ENCODE measurements at regions not wholly inside any gene's neighbourhood (a gene's known extent, or its start where the extent isn't known, plus 50 kb on each side); places are given as distances from the start of the nearest gene placed in this dataset.

DNA sequence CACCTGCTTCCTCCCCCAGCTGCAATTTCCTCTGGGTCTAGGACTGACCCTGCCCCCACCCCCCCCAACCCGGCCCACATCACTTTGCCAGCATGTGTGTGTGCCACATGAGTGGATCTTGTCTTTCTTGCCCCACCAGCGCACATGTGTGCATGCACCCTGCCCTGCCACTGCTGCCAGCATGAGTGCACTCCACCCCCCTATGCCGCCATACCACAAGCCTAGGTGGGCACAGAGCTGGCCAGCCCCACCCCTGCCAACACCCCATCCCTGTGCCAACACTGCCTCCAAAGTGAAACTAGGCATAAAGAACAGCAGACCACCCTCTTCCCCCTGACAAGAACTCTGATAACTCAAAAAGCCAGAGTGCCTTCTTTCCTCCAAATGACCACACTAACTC, 296.3 kb upstream of the SGO1 start:
- Mint-ChIP-seq H3K4me3 (no peak overlapping the region), H3K27me3 (ENCODE audit: low read depth) (no peaks in the 10 kb centered on the region), H3K27ac (no peak overlapping the region), H3K9me3 (peaks cover 53% of the 10 kb centered on the region), H3K4me1 (peaks cover 31% of the 10 kb centered on the region), H3K36me3 (peaks cover 30% of the 10 kb centered on the region)
- ATAC-seq = no peak
- CTCF ChIA-PET = interaction anchor here (1.2 kb wide), 1 partner anchor 29 kb away, joined by 3 read pairs; no protein-coding TSS in a partner anchor
- POLR2A ChIA-PET = no interaction called here
- DNase-seq (ENCODE audit: low spot score) = no peak
- TF ChIP-seq ZNF317 (CRISPR knock-in tag; IDR thresholded peaks at IDR 0.05; ENCODE audit: borderline replicate concordance, low read depth) (no peak), TEAD4 (CRISPR knock-in tag; IDR thresholded peaks at IDR 0.05) (no peak), FOXJ3 (CRISPR knock-in tag; IDR thresholded peaks at IDR 0.05; ENCODE audit: borderline replicate concordance) (no peak), JAZF1 (CRISPR knock-in tag; IDR thresholded peaks at IDR 0.05) (no peak), PRRX2 (CRISPR knock-in tag; IDR thresholded peaks at IDR 0.05) (no peak), TCF7 (CRISPR knock-in tag; IDR thresholded peaks at IDR 0.05; ENCODE audit: low read depth) (no peak), ZNF138 (CRISPR knock-in tag; conservative IDR thresholded peaks at IDR 0.05) (no peak)
- TF ChIP-seq, protein P1, sequence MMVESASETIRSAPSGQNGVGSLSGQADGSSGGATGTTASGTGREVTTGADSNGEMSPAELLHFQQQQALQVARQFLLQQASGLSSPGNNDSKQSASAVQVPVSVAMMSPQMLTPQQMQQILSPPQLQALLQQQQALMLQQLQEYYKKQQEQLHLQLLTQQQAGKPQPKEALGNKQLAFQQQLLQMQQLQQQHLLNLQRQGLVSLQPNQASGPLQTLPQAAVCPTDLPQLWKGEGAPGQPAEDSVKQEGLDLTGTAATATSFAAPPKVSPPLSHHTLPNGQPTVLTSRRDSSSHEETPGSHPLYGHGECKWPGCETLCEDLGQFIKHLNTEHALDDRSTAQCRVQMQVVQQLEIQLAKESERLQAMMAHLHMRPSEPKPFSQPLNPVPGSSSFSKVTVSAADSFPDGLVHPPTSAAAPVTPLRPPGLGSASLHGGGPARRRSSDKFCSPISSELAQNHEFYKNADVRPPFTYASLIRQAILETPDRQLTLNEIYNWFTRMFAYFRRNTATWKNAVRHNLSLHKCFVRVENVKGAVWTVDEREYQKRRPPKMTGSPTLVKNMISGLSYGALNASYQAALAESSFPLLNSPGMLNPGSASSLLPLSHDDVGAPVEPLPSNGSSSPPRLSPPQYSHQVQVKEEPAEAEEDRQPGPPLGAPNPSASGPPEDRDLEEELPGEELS (CRISPR knock-in tag; IDR thresholded peaks at IDR 0.05) = no peak
- TF ChIP-seq, protein P2, sequence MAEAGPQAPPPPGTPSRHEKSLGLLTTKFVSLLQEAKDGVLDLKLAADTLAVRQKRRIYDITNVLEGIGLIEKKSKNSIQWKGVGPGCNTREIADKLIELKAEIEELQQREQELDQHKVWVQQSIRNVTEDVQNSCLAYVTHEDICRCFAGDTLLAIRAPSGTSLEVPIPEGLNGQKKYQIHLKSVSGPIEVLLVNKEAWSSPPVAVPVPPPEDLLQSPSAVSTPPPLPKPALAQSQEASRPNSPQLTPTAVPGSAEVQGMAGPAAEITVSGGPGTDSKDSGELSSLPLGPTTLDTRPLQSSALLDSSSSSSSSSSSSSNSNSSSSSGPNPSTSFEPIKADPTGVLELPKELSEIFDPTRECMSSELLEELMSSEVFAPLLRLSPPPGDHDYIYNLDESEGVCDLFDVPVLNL (CRISPR knock-in tag; IDR thresholded peaks at IDR 0.05; ENCODE audit: borderline replicate concordance, low read depth) = no peak
- TF ChIP-seq, protein P3, sequence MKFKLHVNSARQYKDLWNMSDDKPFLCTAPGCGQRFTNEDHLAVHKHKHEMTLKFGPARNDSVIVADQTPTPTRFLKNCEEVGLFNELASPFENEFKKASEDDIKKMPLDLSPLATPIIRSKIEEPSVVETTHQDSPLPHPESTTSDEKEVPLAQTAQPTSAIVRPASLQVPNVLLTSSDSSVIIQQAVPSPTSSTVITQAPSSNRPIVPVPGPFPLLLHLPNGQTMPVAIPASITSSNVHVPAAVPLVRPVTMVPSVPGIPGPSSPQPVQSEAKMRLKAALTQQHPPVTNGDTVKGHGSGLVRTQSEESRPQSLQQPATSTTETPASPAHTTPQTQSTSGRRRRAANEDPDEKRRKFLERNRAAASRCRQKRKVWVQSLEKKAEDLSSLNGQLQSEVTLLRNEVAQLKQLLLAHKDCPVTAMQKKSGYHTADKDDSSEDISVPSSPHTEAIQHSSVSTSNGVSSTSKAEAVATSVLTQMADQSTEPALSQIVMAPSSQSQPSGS (CRISPR knock-in tag; IDR thresholded peaks at IDR 0.05; ENCODE audit: borderline replicate concordance, low read depth) = no peak
- TF ChIP-seq, protein P4, sequence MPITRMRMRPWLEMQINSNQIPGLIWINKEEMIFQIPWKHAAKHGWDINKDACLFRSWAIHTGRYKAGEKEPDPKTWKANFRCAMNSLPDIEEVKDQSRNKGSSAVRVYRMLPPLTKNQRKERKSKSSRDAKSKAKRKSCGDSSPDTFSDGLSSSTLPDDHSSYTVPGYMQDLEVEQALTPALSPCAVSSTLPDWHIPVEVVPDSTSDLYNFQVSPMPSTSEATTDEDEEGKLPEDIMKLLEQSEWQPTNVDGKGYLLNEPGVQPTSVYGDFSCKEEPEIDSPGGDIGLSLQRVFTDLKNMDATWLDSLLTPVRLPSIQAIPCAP (CRISPR knock-in tag; IDR thresholded peaks at IDR 0.05) = no peak
- TF ChIP-seq, protein P5, sequence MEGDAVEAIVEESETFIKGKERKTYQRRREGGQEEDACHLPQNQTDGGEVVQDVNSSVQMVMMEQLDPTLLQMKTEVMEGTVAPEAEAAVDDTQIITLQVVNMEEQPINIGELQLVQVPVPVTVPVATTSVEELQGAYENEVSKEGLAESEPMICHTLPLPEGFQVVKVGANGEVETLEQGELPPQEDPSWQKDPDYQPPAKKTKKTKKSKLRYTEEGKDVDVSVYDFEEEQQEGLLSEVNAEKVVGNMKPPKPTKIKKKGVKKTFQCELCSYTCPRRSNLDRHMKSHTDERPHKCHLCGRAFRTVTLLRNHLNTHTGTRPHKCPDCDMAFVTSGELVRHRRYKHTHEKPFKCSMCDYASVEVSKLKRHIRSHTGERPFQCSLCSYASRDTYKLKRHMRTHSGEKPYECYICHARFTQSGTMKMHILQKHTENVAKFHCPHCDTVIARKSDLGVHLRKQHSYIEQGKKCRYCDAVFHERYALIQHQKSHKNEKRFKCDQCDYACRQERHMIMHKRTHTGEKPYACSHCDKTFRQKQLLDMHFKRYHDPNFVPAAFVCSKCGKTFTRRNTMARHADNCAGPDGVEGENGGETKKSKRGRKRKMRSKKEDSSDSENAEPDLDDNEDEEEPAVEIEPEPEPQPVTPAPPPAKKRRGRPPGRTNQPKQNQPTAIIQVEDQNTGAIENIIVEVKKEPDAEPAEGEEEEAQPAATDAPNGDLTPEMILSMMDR (IDR thresholded peaks at IDR 0.05) = no peak
- TF ChIP-seq, protein P6, sequence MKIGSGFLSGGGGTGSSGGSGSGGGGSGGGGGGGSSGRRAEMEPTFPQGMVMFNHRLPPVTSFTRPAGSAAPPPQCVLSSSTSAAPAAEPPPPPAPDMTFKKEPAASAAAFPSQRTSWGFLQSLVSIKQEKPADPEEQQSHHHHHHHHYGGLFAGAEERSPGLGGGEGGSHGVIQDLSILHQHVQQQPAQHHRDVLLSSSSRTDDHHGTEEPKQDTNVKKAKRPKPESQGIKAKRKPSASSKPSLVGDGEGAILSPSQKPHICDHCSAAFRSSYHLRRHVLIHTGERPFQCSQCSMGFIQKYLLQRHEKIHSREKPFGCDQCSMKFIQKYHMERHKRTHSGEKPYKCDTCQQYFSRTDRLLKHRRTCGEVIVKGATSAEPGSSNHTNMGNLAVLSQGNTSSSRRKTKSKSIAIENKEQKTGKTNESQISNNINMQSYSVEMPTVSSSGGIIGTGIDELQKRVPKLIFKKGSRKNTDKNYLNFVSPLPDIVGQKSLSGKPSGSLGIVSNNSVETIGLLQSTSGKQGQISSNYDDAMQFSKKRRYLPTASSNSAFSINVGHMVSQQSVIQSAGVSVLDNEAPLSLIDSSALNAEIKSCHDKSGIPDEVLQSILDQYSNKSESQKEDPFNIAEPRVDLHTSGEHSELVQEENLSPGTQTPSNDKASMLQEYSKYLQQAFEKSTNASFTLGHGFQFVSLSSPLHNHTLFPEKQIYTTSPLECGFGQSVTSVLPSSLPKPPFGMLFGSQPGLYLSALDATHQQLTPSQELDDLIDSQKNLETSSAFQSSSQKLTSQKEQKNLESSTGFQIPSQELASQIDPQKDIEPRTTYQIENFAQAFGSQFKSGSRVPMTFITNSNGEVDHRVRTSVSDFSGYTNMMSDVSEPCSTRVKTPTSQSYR (CRISPR knock-in tag; IDR thresholded peaks at IDR 0.05) = no peak
- TF ChIP-seq, protein P7, sequence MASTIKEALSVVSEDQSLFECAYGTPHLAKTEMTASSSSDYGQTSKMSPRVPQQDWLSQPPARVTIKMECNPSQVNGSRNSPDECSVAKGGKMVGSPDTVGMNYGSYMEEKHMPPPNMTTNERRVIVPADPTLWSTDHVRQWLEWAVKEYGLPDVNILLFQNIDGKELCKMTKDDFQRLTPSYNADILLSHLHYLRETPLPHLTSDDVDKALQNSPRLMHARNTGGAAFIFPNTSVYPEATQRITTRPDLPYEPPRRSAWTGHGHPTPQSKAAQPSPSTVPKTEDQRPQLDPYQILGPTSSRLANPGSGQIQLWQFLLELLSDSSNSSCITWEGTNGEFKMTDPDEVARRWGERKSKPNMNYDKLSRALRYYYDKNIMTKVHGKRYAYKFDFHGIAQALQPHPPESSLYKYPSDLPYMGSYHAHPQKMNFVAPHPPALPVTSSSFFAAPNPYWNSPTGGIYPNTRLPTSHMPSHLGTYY (CRISPR knock-in tag; IDR thresholded peaks at IDR 0.05) = no peak
- TF ChIP-seq, protein P8, sequence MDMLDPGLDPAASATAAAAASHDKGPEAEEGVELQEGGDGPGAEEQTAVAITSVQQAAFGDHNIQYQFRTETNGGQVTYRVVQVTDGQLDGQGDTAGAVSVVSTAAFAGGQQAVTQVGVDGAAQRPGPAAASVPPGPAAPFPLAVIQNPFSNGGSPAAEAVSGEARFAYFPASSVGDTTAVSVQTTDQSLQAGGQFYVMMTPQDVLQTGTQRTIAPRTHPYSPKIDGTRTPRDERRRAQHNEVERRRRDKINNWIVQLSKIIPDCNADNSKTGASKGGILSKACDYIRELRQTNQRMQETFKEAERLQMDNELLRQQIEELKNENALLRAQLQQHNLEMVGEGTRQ (CRISPR knock-in tag; IDR thresholded peaks at IDR 0.05) = no peak
- TF ChIP-seq, protein P9, sequence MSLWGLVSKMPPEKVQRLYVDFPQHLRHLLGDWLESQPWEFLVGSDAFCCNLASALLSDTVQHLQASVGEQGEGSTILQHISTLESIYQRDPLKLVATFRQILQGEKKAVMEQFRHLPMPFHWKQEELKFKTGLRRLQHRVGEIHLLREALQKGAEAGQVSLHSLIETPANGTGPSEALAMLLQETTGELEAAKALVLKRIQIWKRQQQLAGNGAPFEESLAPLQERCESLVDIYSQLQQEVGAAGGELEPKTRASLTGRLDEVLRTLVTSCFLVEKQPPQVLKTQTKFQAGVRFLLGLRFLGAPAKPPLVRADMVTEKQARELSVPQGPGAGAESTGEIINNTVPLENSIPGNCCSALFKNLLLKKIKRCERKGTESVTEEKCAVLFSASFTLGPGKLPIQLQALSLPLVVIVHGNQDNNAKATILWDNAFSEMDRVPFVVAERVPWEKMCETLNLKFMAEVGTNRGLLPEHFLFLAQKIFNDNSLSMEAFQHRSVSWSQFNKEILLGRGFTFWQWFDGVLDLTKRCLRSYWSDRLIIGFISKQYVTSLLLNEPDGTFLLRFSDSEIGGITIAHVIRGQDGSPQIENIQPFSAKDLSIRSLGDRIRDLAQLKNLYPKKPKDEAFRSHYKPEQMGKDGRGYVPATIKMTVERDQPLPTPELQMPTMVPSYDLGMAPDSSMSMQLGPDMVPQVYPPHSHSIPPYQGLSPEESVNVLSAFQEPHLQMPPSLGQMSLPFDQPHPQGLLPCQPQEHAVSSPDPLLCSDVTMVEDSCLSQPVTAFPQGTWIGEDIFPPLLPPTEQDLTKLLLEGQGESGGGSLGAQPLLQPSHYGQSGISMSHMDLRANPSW (CRISPR knock-in tag; conservative IDR thresholded peaks at IDR 0.05; ENCODE audit: low read depth) = no peak
- TF ChIP-seq, protein P10, sequence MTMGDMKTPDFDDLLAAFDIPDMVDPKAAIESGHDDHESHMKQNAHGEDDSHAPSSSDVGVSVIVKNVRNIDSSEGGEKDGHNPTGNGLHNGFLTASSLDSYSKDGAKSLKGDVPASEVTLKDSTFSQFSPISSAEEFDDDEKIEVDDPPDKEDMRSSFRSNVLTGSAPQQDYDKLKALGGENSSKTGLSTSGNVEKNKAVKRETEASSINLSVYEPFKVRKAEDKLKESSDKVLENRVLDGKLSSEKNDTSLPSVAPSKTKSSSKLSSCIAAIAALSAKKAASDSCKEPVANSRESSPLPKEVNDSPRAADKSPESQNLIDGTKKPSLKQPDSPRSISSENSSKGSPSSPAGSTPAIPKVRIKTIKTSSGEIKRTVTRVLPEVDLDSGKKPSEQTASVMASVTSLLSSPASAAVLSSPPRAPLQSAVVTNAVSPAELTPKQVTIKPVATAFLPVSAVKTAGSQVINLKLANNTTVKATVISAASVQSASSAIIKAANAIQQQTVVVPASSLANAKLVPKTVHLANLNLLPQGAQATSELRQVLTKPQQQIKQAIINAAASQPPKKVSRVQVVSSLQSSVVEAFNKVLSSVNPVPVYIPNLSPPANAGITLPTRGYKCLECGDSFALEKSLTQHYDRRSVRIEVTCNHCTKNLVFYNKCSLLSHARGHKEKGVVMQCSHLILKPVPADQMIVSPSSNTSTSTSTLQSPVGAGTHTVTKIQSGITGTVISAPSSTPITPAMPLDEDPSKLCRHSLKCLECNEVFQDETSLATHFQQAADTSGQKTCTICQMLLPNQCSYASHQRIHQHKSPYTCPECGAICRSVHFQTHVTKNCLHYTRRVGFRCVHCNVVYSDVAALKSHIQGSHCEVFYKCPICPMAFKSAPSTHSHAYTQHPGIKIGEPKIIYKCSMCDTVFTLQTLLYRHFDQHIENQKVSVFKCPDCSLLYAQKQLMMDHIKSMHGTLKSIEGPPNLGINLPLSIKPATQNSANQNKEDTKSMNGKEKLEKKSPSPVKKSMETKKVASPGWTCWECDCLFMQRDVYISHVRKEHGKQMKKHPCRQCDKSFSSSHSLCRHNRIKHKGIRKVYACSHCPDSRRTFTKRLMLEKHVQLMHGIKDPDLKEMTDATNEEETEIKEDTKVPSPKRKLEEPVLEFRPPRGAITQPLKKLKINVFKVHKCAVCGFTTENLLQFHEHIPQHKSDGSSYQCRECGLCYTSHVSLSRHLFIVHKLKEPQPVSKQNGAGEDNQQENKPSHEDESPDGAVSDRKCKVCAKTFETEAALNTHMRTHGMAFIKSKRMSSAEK (CRISPR knock-in tag; IDR thresholded peaks at IDR 0.05; ENCODE audit: borderline replicate concordance) = no peak
